CD4-positive, alpha-beta T cell treated with Interleukin-21 for 1 hour (primary cell): ENCODE measurements at regions not wholly inside any gene's neighbourhood (a gene's known extent, or its start where the extent isn't known, plus 50 kb on each side); places are given as distances from the start of the nearest gene placed in this dataset.

Experiments
- DNase-seq: peaks from one replicate; pipeline ENCODE4 v3.0.0-alpha.2; 2020

DNA sequence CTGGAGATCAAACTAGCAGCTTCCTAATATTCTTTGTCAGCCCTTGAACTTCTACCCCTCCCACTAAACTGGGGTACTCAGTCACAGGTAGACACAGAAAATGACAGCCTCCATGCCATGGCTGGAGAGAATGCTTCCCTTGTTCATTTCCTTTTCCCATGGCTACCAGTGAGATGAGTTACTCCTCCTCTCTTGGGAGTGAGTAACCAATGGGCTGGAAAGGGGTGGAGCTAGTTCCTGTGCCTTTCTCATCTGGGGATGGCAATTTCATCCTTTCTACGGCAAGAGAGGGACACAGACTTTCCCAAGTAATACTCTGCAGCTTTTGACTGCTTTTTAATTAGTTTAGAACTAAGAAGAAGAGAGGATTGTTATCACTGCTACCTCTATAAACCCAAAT lies 1045.6 kb upstream of the WWC1 start:
- no peak for DNase-seq

DNA sequence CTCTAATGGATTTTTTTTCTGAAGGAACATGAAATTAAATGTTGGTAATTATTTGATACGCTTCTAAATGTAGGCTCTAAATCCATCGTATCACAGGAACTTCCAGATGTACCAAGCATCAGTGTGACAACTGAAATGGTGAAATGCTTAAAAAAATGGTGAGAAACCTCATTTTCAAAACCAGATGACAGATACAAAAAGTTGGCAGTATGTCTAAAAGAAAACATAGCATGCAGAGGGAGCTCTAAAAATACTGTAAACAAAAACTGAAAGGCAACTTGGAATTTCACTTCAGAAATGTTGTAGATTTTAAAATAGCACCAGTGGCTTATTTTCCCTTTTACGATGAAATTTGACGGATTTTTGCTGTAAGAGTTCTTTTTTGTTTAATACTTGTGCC lies 1043.6 kb upstream of the WWC1 start:
- DNase-seq, result no peak

- DNase-seq, result no peak
These were observed 1043.2 kb upstream of the WWC1 start for GRCh38 chr5:167248257-167248656.

- no peak for DNase-seq
These were observed 1040.4 kb upstream of the WWC1 start for GRCh38 chr5:167250996-167251395.

- no peak for DNase-seq
These were observed 1037.3 kb upstream of the WWC1 start for GRCh38 chr5:167254132-167254531.

DNA sequence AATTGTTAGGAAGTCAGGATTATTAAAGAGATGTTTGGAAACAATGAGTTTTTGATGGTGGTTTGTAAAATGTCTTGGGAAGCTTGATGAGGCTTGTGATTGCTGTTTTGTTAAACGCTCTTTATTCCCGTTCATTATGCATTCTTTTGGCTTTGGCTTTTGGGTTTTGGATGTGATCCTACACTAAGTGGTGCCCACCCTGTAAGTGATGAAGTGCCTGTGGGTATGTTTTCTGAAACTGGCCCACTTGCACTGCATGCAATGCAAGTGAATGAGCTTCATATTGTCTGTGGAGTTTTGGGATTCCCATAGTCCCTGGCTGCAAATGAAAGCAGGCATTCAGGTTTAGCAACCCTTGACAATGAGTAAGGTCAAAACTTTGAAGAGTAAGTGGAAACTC lies 1035.5 kb upstream of the WWC1 start:
- DNase-seq, result no peak

GRCh38 chr5:167259806-167260205 lies 1031.6 kb upstream of the WWC1 start:
- DNase-seq, result no peak

- no peak for DNase-seq
These were observed 1029.9 kb upstream of the WWC1 start for GRCh38 chr5:167261309-167262100.

- DNase-seq, result no peak
These were observed 1028.3 kb upstream of the WWC1 start for GRCh38 chr5:167263185-167263584.

GRCh38 chr5:167264348-167264747 lies 1027.1 kb upstream of the WWC1 start:
- DNase-seq, result no peak

DNA sequence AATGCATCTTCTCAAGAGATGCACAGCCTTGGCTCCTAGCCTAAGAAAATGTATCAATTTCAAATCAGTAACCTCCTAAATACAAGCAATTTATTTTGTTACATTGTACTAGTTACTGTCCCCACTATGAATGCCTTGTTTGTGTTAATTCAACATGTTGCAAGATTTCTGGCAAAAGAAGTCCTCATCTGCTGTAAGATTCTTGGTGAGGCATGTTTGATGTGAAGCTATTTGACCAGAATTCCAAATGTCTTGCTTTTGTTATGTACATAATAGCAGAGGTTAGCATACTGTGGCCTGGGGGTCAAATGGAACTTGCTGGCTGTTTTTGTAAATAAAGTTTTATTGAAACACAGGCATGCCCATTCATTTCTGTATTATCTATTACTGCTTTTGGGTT lies 1023.1 kb upstream of the WWC1 start:
- DNase-seq, result no peak

GRCh38 chr5:167269146-167269545 lies 1022.3 kb upstream of the WWC1 start:
- DNase-seq, result no peak

DNA sequence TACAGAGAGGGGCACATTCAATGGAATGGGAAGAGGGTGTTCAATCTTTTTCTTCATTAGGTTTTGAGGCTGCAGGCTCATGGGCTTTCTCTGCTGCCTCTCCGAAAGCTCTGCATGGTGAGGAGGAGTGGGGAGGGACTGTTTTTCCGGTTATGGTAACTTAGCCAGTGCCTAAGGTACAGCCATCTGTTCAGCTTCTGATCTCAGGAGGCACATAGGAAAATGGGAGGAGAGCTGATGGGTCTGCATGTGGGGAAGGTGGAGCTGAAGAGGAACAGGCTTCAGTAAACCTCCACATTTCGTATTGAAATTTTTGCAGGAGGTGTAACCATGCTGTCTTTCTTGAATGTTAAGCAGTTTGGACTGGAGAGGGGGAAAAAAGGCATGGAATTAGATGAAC lies 1020.4 kb upstream of the WWC1 start:
- no peak for DNase-seq

GRCh38 chr5:167271511-167271910 lies 1019.9 kb upstream of the WWC1 start:
- no peak for DNase-seq

GRCh38 chr5:167280111-167280510 lies 1011.3 kb upstream of the WWC1 start:
- no peak for DNase-seq

- no peak for DNase-seq
These were observed 1009.5 kb upstream of the WWC1 start for GRCh38 chr5:167281925-167282324.

DNA sequence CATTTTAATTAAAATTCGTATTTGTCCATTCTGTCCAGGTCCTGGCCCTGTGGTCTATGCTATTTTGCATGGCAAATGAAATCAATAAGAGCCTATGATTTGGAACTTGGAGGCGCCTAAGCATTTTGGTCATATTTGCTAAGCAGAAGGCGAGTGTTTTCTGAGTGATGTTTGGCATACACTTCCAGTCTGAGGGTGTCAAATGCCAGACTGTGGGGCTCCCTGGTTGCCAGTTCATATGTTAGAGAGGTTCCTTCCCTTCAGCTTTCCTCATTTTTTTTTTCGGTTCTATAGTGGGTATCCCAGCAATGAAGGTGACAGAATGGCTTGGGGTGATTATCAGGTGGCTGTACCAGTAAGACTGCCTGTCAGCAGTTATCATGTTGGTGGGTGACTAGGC lies 1007.8 kb upstream of the WWC1 start:
- no peak for DNase-seq

DNA sequence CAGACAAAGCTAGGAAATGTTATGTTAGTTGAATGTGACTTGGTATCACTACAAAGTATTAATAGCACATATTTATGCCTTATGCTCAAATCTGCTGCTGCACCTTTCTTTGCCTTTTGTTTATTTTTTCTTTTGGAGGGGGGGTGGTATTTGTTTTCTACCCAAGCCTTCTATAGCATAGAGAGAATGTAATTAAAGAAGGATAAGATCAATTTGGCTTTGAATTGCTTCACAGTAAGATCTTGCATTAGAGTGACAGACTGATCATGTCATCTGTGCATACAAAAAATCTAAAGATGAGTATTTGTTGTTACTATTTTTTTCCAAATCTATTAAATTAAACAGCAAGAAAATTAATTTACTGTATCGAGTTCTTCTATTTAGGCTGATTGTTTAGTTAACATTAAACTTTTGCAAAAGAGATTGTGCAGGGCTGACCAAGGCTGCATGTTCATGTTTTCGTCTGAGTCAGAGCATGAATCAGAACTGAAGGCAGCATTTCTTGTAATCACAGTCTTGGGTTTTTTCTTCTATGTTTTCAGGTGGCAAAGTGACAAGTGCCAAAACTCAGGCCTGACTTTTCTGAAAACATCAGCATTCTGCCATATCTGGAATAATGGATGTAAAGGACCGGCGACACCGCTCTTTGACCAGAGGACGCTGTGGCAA lies 1007.1 kb upstream of the WWC1 start:
- DNase-seq, result no peak

GRCh38 chr5:167285591-167285990 lies 1005.9 kb upstream of the WWC1 start:
- no peak for DNase-seq

- DNase-seq, result no peak
These were observed 1004.6 kb upstream of the WWC1 start for GRCh38 chr5:167286891-167287290.

- DNase-seq, result no peak
These were observed 1001.0 kb upstream of the WWC1 start for GRCh38 chr5:167290478-167290877.

- DNase-seq, result no peak
These were observed 996.4 kb upstream of the WWC1 start for GRCh38 chr5:167294882-167295680.

DNA sequence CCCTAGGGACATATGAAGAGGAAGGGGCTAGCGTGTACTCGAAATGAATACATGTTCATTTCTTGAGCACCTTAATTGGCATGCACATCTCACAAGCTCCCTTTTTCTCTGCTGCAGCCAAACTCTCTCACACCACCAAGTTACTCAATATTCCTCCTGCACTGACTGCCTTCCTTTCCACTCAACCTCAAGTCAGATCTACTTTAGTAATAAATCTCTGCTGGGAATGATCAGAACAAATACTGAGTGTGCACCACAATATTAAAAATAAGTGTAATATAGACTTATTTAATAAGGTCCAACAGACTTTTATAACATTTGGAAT lies 995.8 kb upstream of the WWC1 start:
- DNase-seq, result no peak

- no peak for DNase-seq
These were observed 995.4 kb upstream of the WWC1 start for GRCh38 chr5:167296066-167296465.
